Effector CD8-positive, alpha-beta T cell (primary cell): ENCODE measurements at regions not wholly inside any gene's neighbourhood (a gene's known extent, or its start where the extent isn't known, plus 50 kb on each side); places are given as distances from the start of the nearest gene placed in this dataset.

Experiments
- DNase-seq: peaks from one replicate; lab custom pipeline; 2025; lab: John Stamatoyannopoulos, UW

DNA sequence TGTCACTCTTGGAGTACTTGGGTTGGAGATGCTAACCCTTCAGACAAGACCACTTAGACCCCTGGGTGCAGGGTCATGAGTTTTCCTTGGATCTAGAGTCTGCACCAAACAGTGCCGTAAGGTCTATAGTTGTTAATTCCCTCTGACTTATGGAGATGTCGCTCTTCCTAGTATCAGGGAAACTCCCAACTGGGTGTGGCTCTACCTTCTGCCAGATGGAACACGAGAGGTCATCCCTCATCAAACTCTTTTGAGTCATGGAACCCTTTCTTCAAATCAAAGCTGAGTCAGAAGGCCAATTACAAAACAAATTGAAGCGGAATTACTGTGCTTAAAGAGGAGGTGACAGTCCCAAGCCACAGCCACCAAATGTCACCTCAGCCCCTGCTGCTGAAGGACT, 514.9 kb upstream of the PROK2 start:
- no peak for DNase-seq

DNA sequence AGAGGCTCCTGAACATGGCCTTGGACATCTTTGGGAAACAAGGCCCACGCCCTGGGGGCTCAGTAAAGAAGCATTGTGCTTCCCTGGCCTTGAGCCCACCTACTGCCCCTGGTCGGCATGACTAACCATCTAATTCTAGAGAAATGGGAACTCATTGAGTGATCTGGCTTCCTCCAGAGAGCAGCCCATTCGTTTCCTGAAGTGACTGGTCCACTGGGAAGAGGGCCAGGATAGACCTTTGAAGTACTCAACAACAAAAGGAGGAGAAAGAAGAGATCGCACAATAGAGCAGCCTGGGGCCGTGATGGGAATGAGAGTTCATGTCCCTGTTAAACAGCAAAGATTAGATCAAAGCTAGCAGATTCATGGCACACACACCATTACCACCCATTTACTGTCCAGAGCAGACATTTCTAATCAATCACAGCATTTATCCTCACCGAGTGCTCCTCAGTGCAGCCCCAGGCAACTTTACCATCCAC, 514.4 kb upstream of the PROK2 start:
- no peak for DNase-seq

DNA sequence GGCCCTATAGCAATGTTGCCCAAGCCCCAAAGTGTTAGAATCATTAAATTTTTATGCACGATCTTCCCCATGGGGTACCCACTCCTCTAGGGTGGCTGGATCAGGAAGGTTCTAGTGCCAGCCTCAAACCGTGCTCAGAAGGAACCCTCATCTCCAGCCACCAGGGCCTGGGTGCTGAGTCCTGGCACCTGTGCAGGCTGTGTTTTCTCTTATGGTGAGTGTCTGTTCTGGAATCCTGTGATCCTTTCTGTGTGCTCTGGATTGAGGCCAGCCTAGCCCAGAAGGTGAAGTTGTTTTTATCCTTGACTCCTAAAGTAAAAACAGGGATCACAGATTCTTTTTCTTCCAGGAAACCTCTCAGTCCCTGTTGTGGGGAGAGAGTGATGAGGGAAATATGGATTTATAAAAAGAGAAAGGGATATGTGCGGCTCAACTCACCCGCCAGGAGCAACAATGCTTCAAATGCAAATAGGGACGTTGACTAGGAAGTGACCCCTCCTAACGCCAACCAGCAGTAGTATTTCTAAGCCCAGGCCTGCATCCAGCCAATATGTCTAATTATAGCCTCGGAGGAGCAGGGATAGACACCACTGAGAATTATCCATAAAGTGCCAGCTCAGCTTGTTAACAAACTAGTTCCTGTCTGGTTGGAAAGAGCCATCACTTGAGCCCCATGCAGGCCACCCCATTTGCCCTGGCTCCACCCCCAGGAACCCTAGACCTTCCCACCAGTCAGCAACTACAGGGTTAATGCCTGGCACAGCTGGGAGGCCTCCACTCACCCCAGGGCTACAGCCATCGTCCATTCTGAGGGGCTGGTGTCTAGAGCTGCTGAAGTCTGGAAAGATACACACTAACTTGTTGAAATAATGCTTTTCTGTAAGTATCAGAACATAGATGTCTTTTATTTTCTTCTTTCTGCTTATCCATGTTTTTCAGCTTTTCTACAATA, 513.5 kb upstream of the PROK2 start:
- DNase-seq, result no peak

DNA sequence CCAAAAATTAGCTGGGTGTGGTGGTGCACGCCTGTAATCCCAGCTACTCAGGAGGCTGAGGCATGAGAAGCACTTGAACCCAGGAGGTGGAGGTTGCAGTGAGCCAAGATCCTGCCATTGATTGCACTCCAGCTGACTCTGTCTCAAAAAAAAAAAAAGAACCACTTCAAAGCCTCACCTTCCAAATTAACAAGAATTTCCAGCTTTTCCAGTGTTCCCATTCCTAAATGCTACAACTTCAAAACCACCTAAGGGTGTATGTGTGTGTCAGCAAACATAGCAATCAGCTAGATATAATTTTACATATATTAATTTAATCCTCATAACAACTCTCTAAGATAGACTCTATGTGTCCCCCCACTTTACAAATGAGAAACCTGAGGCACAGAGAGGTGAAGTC, 512.5 kb upstream of the PROK2 start:
- no peak for DNase-seq

DNA sequence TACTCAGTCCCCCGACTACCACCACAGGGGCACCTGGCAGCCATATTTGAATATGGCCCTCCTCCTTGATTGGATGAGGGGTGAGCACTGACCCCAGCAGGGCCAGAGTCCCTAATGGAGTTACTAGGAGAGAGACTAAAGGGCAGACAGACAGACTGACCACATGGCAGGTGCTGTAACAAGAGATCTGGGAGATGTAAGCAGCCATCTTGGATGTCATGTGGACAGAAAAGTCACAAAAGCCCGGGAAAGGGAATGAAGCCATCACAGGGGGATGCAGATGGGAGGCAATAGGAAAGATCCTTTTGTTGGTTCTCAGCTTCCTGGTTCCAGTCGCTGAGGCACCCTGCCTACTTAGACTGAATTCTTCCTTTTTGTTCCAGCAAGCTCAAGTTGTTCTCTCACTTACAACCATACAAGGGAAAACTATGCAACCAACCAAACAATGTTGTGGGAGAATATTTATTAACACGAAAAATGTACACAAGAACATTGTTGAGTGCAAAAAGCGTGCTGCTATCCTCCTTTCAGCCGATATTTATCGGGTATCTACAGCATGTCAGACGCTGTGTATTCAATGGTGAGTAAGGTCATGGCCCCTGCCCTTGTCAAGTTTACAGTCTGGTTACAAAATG, 511.6 kb upstream of the PROK2 start:
- DNase-seq, result no peak

GRCh38 chr3:72295962-72296450, 511.1 kb upstream of the PROK2 start:
- no peak for DNase-seq

DNA sequence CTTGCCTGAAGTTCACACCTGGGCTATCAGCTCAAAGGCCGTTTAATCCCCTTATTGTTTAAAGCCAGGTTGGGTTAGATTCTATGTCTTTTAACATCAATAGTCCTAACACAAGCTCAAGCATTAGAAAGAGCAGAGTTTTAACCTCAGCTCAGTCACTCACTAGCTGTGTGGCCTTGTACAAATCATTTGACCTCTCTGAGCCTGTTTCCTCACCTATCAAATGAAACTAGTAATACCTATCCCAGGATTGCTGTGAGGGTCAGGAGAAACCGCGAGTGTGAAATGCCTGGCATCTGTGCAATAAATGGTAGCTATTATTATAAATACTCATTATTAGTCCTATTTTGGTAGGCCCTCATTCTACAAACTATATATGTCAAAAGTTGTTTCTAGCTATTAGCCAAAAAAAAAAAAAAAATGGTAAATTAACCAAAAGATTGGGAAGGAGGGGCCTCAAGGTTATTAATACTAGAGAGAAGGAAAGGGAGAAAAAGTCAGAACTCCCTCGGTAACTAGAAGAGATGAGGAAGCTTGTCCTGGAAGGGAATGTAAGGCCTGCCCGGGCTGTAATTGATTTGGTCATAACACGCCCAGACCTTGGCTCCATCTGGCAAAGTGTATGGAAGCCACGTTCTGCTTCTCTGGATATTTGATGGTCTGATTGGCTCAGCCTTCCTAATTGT, 510.5 kb upstream of the PROK2 start:
- DNase-seq, result no peak

DNA sequence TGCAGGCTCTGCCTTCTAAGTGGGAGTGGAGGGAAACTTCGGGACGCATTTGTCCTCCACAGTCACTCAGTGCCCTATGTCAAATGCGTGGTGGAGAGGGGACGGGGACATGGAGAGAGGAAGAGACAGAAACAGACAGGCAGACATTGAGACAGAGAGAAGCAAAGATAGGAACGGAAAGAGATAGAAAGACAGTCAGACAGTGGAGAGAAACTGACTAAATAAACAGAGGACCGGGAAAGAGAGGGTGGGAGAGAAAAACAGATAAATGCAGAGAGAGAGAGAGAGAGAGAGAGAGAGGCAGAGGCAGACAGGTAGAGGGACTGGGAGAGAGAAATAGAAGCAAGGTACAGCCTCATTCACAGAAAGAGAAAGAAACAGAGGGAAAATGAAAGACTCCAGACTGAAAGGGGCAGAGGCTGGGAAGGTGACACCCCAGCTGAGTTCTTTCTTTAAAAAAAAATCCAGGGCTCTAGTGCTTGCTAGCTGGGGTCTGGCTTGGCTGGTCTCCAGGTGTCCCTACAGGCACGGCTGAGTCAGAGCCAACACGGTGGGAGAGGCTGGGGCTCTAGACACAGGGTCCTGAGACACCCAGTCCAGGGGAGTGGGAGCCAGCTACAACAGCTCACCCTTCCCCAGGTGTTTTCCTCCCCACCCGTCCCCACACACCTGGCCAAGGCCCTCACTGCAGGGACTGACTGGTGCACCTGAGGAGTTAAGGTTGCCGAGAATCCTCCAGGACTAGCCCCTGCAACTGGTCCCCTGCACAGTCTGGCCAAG, 506.1 kb upstream of the PROK2 start:
- no peak for DNase-seq

- no peak for DNase-seq
Measured at GRCh38 chr3:72289692-72290071, 504.7 kb upstream of the PROK2 start.

DNA sequence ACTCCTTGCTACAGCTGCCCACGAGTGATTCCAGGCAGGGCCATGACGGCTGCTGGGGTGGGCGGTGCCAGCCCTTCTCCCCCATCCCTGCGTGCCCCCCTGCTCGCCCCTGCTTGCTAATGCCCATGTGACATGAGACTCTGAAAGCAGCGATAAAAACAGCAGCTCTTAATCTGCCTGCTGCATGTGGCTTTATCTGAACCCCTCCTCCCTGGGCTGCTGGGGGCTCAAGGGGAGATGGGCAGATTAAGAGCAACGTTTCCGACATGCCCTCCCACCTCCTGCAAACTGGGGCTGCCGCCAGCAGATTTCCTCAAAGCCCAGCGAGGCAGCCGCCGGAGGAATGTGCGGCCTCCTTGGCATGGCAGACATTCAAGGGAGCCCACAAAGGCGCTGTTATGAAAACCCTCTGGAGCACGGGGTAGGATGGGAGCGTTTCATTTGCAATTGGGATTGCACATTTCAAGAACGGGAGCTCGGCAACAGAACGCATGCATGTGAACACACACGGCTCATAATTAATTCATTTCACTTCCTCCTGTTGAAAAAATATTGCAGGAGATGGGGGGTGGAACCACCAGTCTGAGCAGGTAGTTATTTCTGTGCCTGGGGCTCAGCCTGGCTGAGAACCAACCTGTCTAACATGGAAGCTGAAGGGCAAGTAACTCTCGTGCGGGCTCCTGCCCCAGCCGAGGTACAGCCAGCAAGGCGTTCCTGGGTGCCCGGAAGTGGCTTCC, 504.2 kb upstream of the PROK2 start:
- no peak for DNase-seq

DNA sequence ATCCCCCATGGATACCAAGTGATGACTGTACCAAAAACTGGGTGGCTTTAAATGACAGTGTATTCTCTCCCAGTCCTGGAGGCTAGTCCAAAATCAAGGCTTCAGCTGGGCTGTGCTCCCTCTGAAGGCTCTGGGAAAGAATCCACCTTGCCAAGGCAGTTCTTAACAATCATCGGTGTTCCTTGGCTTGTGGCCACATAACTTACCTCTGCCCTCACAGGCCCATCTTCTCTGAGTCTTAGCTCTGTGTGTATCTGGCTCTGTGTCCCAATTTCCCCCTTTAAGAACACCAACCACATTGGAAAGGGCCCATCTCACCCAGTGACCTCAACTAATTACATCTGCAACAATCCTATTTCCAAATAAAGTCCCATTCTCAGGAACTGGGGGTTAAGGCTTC, 503.0 kb upstream of the PROK2 start:
- DNase-seq, result no peak

GRCh38 chr3:72285502-72285901, 500.6 kb upstream of the PROK2 start:
- DNase-seq, result no peak

- DNase-seq, result no peak
Measured at GRCh38 chr3:72284471-72284870, 499.5 kb upstream of the PROK2 start.

DNA sequence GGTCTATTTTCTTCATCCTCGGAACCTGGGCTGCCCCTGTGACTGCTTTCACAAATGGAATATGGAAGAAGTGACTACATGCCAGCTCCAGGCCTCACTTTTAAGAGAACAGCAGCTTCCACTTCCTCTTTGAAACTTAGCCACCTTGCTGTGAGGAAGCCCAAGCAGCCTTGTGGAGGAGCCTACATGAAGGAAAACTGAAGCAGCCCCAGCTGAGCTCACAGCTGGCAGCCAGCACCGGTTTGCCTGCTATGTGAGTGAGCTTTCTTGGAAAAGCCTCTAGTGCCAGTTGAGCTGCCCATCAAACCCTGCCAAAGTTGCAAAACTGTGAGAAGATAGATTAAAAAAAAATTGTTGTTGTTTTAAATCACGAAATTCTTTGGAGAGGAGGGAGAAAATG, 498.0 kb upstream of the PROK2 start:
- DNase-seq, result no peak

DNA sequence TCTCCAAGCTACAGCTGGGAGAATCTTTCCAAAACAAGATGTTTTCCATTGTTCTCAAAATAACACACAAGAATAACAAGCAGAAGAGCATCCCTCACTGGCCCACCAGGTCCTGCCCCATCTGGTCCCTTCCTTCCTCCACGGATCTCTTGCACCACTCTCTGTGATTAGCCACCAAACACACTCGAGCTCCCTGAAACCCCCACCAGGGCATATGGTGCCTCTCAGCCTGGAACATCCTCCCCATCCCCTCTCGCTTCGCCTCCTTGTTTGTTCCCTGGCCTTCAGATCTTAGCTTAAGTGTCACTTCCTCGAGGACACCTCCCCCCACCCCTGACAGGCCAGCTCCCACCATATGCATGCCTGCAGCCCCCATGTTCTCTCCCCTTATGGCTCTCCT, 496.6 kb upstream of the PROK2 start:
- DNase-seq, result no peak

GRCh38 chr3:72280876-72281275, 495.9 kb upstream of the PROK2 start:
- no peak for DNase-seq

DNA sequence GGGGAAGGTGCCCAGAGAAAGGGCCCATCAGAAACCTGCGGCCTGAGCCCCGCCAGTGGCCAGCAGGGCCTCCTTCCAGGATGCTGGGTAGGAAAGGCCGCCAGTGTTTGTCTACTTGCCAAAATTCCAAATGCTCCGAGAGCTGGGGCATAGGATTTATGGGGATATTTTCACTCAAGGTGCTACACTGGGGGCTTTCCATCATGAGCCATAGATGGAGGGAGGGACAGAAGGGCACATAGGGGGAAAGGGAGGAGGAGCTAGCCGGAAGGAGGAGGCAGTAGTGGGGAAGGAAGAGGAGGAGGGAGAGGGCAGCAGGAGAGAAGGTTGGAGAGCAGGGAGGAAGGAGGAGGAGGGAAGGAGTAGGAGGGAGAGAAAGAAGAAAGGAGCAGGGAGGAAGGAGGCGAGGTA, 494.7 kb upstream of the PROK2 start:
- DNase-seq, result no peak

DNA sequence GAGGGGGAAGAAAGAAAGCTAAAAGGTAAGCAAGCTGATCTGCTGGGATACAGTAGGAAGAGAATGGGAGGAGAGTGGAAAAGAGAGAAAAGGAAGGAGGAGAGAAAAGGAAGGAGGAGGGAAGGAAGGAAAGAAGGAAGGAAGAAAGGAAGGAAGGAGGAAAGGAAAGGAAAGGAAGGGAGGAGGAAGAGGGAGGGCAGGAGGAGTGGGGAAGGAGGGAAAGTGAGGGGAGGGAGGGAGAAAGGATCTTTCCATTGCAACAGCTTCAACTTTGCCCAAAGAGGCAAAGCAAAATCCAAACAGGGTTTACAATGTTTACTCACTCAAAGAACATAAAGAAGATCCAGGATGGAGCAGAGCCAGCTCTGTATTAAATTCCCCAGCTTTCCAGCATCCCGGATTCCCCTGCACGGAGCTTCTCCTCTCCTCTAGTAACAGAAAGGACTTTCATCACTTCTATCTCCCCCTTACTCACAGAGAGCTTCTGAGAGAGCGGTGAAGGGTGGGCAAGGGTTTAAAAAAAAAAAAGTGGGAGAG, 494.2 kb upstream of the PROK2 start:
- no peak for DNase-seq

DNA sequence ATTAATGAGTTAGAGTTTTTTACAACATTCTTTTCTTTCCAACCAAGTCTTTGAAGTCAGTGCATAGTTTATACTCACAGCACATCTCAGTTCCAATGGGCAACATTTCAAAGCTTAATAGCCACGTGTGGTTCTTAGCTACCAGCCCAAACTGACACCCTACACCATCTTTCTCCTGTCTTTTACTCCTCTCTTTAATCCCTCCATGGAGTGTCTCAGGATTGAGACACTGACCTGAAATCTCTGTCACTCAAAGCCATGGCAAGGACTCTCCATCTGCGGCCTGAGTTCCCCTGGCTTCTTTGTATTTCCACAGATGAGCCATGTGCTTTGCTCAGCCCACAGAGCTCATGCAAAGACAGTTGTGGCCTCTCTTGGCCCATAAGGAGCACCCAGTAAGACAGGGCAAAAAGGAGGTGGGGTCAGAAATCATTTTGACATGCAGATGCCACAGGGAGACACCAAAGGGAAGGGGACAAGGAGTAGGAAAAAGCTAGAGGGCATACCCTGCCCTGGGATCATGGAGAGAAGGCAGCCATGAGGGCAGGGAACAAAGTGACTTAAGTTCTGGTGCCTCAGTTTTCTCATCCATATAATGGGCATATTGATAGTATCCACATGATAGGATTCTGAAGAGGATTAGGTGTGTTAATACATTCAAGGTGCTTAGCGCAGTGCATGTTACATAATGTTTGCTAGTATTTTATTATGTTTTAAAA, 493.6 kb upstream of the PROK2 start:
- DNase-seq, result no peak

DNA sequence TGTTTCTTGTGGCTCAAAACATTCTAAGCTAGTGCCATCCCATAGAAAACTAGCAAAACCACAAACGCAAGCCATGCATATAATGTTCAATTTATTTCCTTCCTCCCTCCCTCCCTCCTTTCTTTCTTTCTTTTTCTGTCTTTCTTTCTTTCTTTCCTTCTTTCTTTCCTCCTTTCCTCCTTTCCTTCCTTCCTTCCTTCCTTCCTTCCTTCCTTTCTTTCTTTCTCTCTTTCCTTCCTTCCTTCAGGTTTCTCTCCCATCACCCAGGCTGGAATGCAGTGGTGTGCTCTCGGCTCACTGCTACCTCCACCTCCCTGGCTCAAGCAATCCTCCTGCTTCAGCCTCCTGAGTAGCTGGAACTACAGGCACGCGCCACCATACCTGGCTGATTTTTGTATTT, 492.8 kb upstream of the PROK2 start:
- DNase-seq, result no peak
